ENCODE measurements at regions not wholly inside any gene's neighbourhood (a gene's known extent, or its start where the extent isn't known, plus 50 kb on each side); places are given as distances from the start of the nearest gene placed in this dataset.

DNA sequence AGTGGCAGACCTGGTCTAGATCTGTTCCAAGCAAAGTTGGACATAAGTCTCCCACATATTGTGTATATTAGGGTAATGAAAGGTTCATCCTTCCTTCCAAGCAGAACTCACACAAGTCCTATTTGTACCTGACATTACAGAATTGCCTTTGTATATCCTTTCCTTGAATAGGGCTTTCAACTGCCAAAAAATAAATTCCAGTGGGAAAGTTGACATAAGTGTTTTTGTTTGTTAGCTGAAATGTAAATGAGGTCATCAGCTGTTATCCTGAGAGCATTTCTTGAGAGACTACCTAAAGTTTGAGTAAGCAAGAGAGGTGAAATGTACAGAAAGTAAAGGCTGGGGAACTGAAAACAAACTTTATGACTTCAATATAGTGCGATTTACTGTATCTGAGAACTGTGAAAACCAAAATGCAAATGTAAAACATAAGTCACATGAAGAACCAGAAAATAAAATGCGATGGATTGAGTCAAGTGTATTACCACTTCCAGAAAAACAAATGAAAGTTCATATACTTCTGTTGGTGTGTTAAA lies 527.3 kb upstream of the SEMA3D start:
- TF ChIP-seq POLR2A (IDR thresholded peaks at IDR 0.05) = no peak
- TF ChIP-seq, protein P1, sequence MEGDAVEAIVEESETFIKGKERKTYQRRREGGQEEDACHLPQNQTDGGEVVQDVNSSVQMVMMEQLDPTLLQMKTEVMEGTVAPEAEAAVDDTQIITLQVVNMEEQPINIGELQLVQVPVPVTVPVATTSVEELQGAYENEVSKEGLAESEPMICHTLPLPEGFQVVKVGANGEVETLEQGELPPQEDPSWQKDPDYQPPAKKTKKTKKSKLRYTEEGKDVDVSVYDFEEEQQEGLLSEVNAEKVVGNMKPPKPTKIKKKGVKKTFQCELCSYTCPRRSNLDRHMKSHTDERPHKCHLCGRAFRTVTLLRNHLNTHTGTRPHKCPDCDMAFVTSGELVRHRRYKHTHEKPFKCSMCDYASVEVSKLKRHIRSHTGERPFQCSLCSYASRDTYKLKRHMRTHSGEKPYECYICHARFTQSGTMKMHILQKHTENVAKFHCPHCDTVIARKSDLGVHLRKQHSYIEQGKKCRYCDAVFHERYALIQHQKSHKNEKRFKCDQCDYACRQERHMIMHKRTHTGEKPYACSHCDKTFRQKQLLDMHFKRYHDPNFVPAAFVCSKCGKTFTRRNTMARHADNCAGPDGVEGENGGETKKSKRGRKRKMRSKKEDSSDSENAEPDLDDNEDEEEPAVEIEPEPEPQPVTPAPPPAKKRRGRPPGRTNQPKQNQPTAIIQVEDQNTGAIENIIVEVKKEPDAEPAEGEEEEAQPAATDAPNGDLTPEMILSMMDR (IDR thresholded peaks at IDR 0.05) = no peak

Data from lower leg skin (tissue), 3 donors.